SIG-M5 treated with dmso at 0.1 percent for 504 hours (cell line): ENCODE measurements at regions not wholly inside any gene's neighbourhood (a gene's known extent, or its start where the extent isn't known, plus 50 kb on each side); places are given as distances from the start of the nearest gene placed in this dataset.

Experiments used
- DNase-seq: peaks from one replicate; lab custom pipeline; 2025; ENCODE audit not compliant: unreplicated experiment; lab: John Stamatoyannopoulos, UW

- DNase-seq, result no peak
Observed at GRCh38 chr6:106773996-106774629, 144.7 kb downstream of the QRSL1 start.

- no peak for DNase-seq
Observed at GRCh38 chr6:106773522-106773921, 144.1 kb downstream of the QRSL1 start.

GRCh38 chr6:106772270-106773142, 143.1 kb downstream of the QRSL1 start:
- no peak for DNase-seq

- DNase-seq, result no peak
Observed at GRCh38 chr6:106771822-106772221, 142.4 kb downstream of the QRSL1 start.

GRCh38 chr6:106770663-106771062, 141.3 kb downstream of the QRSL1 start:
- no peak for DNase-seq

GRCh38 chr6:106770081-106770480, 140.7 kb downstream of the QRSL1 start:
- no peak for DNase-seq

GRCh38 chr6:106767271-106767670, 137.9 kb downstream of the QRSL1 start:
- DNase-seq, result no peak

GRCh38 chr6:106766201-106766600, 136.8 kb downstream of the QRSL1 start:
- no peak for DNase-seq

- DNase-seq, result no peak
Observed at GRCh38 chr6:106765496-106765895, 136.1 kb downstream of the QRSL1 start.

GRCh38 chr6:106764353-106764980, 135.1 kb downstream of the QRSL1 start:
- DNase-seq, result no peak

GRCh38 chr6:106763361-106763760, 134.0 kb downstream of the QRSL1 start:
- no peak for DNase-seq

- DNase-seq, result no peak
Observed at GRCh38 chr6:106761160-106761559, 131.8 kb downstream of the QRSL1 start.

GRCh38 chr6:106759112-106759511, 129.7 kb downstream of the QRSL1 start:
- no peak for DNase-seq

- no peak for DNase-seq
Observed at GRCh38 chr6:106757722-106758467, 128.5 kb downstream of the QRSL1 start.

- no peak for DNase-seq
Observed at GRCh38 chr6:106757267-106757666, 127.9 kb downstream of the QRSL1 start.

- no peak for DNase-seq
Observed at GRCh38 chr6:106754215-106754614, 124.8 kb downstream of the QRSL1 start.

GRCh38 chr6:106752641-106753040, 123.3 kb downstream of the QRSL1 start:
- no peak for DNase-seq

- no peak for DNase-seq
Observed at GRCh38 chr6:106751501-106752252, 122.3 kb downstream of the QRSL1 start.

GRCh38 chr6:106750946-106751345, 121.6 kb downstream of the QRSL1 start:
- DNase-seq, result no peak

- DNase-seq, result no peak
Observed at GRCh38 chr6:106750142-106750918, 121.0 kb downstream of the QRSL1 start.
